Esophagus muscularis mucosa (tissue), 3 donors: ENCODE measurements at regions not wholly inside any gene's neighbourhood (a gene's known extent, or its start where the extent isn't known, plus 50 kb on each side); places are given as distances from the start of the nearest gene placed in this dataset.
"Not testable (repeated sequence)": the region's sequence is repeated elsewhere in the genome, so short reads cannot be mapped to it uniquely, and the experiment has no call there.

ENCODE experiments used
- POLR2A ChIP-seq: fragments of 450-650 bp; IDR thresholded peaks from one replicate; pipeline ENCODE4 v1.6.1; 2017; ENCODE audit warnings: antibody characterized with exemption, moderate library complexity, mild to moderate bottlenecking, low read depth
- POLR2AphosphoS5 ChIP-seq, 2 donors: sonication (generic); formaldehyde crosslinking; IDR thresholded peaks; one replicate each; pipeline ENCODE4 v1.6.1; 2017; ENCODE audit warnings: antibody characterized with exemption in 2 of 2
- TF ChIP-seq, protein P1 (sequence below), 3 experiments: fragments of 200-600 bp in 2 of 3; fragments of 450-650 bp in 1 of 3; sonication (generic) in 2 of 3; IDR thresholded peaks; one replicate each; pipeline ENCODE4 v1.5.1; 2017 to 2019; ENCODE audit warnings: antibody characterized with exemption in 3 of 3, mild to moderate bottlenecking in 2 of 3, moderate library complexity in 1 of 3

DNA sequence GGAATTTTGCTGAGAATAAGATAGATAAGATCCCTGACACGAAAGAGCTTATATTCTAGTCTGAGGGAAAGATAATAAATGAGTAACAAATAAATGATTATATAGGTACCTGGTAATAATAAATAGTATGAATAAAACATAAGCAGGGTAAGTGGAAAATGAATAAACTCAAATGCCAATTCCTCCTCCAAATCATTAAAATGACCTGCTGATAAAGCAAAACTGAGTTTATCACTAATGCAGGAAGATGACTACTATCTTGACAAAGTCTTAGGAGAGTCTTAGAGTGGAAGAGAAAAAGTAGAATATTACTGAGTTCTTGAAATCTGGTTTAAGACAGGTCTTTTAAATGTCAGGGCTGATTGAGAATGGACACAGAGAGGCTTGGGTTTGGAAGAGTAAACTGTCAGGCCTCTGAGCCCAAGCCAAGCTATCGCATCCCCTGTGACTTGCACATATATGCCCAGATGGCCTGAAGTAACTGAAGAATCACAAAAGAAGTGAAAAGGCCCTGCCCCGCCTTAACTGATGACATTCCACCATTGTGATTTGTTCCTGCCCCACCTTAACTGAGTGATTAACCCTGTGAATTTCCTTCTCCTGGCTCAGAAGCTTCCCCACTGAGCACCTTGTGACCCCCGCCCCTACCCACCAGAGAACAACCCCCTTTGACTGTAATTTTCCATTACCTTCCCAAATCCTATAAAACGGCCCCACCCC is 637.8 kb downstream of the UTRN start:
- TF ChIP-seq, protein P1, sequence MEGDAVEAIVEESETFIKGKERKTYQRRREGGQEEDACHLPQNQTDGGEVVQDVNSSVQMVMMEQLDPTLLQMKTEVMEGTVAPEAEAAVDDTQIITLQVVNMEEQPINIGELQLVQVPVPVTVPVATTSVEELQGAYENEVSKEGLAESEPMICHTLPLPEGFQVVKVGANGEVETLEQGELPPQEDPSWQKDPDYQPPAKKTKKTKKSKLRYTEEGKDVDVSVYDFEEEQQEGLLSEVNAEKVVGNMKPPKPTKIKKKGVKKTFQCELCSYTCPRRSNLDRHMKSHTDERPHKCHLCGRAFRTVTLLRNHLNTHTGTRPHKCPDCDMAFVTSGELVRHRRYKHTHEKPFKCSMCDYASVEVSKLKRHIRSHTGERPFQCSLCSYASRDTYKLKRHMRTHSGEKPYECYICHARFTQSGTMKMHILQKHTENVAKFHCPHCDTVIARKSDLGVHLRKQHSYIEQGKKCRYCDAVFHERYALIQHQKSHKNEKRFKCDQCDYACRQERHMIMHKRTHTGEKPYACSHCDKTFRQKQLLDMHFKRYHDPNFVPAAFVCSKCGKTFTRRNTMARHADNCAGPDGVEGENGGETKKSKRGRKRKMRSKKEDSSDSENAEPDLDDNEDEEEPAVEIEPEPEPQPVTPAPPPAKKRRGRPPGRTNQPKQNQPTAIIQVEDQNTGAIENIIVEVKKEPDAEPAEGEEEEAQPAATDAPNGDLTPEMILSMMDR (IDR thresholded peaks at IDR 0.05), result not testable (repeated sequence)
- not testable (repeated sequence) for TF ChIP-seq POLR2A; POLR2AphosphoS5 (IDR thresholded peaks at IDR 0.05)
